GM12872 (cell line): ENCODE measurements at regions not wholly inside any gene's neighbourhood (a gene's known extent, or its start where the extent isn't known, plus 50 kb on each side); places are given as distances from the start of the nearest gene placed in this dataset.

ENCODE experiments used
- TF ChIP-seq, protein P1 (sequence below): IDR thresholded peaks from 3 replicates; pipeline ENCODE4 v1.5.1; 2011; ENCODE audit warnings: low read depth, mild to moderate bottlenecking, low read length, moderate library complexity; ENCODE audit not compliant: insufficient read depth

DNA sequence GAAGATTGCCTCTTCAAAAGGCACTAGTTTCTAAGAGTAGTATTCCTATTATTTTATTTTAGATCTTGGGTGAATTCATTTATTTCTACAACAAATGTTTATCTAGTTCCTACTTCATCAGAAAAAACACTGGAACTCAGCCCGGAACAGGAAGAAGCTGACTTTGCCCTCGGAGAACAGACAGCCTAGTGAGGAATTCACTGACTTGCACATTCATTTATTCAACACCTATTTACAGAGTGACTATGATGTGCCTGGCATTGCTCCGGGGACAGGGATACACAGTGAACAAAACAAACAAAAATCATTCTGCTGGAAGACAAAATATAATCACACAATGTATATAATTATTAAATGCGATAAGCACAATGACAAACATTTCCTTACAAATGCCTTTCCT lies 54.4 kb upstream of the SDK1 start:
- TF ChIP-seq, protein P1, sequence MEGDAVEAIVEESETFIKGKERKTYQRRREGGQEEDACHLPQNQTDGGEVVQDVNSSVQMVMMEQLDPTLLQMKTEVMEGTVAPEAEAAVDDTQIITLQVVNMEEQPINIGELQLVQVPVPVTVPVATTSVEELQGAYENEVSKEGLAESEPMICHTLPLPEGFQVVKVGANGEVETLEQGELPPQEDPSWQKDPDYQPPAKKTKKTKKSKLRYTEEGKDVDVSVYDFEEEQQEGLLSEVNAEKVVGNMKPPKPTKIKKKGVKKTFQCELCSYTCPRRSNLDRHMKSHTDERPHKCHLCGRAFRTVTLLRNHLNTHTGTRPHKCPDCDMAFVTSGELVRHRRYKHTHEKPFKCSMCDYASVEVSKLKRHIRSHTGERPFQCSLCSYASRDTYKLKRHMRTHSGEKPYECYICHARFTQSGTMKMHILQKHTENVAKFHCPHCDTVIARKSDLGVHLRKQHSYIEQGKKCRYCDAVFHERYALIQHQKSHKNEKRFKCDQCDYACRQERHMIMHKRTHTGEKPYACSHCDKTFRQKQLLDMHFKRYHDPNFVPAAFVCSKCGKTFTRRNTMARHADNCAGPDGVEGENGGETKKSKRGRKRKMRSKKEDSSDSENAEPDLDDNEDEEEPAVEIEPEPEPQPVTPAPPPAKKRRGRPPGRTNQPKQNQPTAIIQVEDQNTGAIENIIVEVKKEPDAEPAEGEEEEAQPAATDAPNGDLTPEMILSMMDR, result no peak

DNA sequence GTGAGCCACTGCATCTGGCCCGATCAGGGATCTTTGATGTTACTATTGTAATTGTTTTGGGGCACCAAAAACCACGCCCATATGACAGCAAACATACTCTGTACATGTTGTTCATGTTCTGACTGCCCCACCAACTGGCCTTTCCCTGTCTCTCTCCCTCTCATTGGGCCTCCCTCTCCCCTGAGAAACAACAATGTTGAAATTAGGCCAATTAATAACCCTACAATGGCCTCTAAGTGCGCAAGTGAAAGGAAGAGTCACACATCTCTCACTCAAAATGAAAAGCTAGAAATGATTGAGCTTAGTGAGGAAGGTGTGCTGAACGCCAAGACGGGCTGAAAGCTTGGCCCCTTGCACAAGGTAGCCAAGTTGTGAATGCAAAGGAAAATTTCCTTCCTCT lies 50.3 kb upstream of the SDK1 start:
- TF ChIP-seq, protein P1, result no peak
